LHCN-M2 (cell line): ENCODE measurements at regions not wholly inside any gene's neighbourhood (a gene's known extent, or its start where the extent isn't known, plus 50 kb on each side); places are given as distances from the start of the nearest gene placed in this dataset.
"Not testable (repeated sequence)": the region's sequence is repeated elsewhere in the genome, so short reads cannot be mapped to it uniquely, and the experiment has no call there.

Source experiments
- DNase-seq: peaks from one replicate; pipeline ENCODE4 v3.0.0-alpha.2; 2012; ENCODE audit warnings: low read depth

DNA sequence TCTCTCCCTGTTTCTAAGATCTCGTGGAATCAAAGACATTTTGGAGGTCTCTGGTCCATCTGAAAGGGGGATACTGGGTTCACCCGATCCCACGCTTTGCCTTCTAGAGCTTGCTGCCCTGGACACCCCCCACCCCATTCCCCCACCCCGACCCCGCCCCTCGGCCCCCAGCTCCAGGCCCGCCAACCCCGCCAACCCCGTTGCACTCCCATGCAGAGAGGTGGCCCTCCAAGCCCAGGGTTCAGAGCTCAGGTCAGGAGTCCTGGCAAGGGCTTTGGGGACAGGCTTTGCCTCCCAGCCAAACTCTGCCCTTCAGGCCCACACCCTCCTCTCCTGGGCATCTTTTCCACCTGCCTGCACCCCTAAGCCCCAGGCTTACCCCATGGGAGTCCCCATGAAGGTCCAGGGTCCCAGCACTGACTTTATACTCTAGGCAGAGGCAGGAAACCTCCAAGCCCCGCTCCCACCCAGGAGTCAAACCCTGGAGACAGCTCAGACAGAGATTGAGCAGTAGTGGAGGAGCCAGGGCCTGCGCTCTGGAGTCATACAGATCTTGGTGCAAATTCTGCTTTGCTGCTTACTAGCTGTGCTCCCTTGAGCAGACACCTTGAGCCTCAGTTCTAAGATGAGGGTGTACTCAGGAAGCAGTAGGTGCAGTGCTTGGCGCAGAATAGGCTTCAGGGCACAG lies 155.9 kb downstream of the FOXD2 start:
- no peak for DNase-seq

GRCh38 chr1:47594627-47595026 lies 156.8 kb downstream of the FOXD2 start:
- DNase-seq, result no peak

DNA sequence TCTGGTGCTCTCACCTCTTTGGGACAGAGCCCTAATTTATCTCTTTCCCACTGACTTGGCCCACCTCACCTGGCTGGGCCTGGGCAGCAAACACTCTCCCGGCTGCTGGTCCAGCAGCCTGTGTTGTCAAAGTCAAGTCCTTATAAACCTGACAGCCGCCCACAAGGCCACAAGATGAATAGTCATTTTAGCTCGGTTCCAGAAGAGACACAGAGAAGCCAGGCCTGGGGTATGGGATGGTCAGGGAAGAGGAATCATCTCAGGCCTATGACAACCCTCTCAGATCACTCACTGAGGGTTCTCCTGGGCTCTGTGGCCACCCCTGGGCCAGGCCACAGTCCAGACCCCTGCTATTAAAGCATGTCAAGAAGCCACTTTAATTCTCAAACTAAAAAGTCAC lies 158.5 kb downstream of the FOXD2 start:
- DNase-seq, result no peak

DNA sequence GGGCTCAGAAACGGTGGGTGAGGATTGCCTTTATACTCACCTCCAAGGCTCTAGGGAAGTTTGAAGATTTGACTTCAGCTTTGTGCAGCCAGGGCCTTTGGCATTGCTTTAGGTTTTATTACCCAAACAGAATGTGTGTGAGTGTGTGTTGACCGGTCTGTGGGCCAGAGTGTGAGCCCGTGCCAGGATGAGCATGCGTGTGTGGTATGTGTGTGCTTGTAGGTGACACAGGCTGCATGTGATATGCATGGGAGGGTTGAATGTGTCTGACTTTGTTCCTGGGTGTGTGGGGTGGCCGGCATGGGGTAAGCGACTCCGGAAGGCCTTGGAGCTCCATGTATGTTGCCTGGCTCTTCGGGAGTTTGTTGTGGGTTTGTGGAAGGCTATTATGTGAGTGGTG lies 160.5 kb downstream of the FOXD2 start:
- DNase-seq, result no peak

GRCh38 chr1:47599777-47600176 lies 161.9 kb downstream of the FOXD2 start:
- DNase-seq, result no peak

DNA sequence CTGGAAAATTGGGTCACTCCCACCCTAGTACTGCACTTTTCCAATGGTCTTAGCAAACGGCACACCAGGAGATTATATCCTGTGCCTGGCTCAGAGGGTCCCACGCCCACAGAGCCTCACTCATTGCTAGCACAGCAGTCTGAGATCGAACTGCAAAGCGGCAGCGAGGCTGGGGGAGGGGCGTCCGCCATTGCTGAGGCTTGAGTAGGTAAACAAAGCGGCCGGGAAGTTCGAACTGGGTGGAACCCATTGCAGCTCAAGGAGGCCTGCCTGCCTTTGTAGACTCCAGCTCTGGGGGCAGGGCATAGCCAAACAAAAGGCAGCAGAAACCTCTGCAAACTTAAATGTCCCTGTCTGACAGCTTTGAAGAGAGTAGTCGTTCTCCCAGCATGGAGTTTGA lies 164.6 kb downstream of the FOXD2 start:
- not testable (repeated sequence) for DNase-seq

DNA sequence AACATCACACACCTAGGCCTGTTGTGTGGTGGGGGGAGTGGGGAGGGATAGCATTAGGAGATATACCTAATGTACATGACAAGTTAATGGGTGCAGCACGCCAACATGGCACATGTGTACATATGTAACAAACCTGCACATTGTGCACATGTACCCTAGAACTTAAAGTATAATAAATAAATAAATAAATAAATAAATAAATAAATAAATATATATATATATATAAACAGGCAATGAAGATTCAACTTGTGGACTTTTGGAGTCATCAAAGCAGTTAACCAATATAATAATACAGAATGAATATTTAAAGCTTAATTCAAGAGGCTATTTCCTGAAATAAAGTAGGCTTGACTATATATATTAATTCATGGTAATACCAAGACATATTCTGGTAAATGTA lies 167.0 kb downstream of the FOXD2 start:
- DNase-seq, result not testable (repeated sequence)

DNA sequence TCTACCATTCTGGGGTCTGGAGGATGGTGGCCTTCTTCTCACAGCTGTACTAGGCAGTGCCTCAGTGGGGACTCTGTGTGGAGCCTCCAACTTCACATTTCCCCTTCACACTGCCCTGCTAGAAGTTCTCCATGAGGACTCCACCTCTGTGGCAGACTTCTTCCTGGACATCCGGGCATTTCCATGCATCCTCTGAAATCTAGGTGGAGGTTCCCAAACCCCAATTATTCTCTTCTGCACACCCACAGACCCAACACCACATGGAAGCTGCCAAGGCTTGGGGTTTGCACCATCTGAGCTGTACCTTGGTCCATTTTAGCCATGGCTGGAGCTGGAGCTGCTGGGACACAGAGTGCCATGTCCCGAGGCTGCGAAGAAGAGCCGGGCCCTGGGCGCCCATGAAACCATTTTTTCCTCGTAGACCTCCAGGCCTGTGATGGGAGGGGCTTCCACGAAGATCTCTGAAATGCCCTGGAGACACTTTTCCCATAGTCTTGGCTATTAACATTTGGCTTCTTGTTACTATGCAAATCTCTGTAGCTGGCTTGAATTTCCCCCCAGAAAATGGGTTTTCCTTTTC lies 170.5 kb downstream of the FOXD2 start:
- DNase-seq, result no peak

DNA sequence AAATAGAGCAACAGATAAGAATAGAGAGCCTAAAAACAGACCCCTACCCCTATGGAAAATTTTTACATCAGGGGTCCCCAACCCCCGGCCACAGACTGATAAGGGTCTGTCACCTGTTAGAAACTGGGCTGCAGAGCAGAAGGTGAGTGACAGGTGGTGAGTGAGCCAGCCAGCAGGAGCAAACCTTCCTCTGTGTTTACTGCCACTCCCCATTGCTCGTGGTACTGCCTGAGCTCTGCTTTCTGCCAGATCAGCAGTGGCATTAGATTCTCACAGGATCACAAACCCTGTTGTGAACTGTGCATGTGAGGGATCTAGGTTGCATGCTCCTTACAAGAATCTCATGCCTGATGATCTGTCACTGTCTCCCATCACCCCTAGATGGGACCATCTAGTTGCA lies 174.1 kb downstream of the FOXD2 start:
- no peak for DNase-seq

- DNase-seq, result no peak
Observed at GRCh38 chr1:47612819-47613218, 175.0 kb downstream of the FOXD2 start.

DNA sequence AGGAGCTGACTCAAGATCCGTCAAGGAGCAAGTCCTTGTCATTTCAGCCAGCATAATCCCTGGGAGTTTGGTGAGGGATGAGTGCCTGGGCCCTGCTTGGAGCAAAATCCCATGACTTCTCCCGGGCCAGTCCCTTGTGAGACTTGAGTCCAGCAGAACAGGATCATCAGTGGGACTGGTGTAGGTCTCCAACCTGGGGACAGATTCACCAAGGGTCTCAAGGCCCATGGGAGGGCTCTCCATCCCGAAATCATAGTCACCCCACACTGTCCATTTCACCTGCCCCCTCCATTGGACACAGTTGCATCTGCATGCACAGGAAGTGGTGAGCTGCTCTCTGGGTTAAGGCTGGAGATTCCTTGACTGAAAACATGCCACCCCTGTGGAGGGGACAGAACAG lies 178.2 kb downstream of the FOXD2 start:
- DNase-seq, result no peak

- no peak for DNase-seq
Observed at GRCh38 chr1:47616906-47617305, 179.1 kb downstream of the FOXD2 start.

GRCh38 chr1:47617381-47618221 lies 179.8 kb downstream of the FOXD2 start:
- no peak for DNase-seq

DNA sequence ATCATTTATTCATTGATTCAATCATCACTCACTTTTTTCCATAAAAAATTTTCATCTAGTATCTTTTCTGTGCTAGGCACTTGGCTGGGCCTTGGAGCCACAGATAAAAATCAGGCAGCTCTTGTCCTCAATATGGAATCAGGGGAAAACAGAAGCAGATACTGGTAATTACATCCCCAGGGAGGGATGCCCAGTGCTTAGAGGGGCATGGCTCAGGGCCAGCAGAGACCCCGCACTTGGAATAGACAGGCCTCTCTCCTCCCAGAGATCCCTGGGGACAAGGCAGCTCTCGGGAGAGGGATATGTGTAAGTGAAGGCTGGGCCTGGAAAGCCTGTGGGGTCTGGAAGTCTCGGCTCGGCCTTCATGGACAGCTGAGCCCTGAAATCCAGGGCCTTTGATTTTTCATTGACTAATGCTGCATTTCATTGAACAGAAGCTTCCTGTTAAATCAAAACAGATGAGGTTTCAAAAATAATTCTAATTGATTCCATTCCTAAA lies 180.4 kb downstream of the FOXD2 start:
- DNase-seq, result no peak

DNA sequence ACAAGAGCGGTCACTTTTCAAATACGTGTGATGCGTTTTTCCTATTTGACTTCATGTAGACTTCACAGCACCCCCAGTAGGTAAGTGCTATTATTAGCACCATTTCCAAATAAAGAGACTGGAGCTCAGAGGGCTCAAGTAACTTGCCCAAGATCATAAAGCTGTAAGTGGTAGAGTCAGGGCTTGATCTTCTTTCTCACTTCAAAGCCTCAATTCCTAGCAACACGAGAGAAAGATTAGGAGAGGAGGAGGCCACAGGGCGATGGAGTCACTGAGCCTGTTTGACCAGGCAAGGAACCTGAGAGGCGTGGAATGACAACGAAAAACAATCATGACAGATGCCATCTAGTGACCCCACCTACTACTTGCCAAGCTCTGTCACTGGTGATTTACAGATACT lies 181.0 kb downstream of the FOXD2 start:
- DNase-seq, result no peak

GRCh38 chr1:47621483-47621882 lies 183.6 kb downstream of the FOXD2 start:
- no peak for DNase-seq

DNA sequence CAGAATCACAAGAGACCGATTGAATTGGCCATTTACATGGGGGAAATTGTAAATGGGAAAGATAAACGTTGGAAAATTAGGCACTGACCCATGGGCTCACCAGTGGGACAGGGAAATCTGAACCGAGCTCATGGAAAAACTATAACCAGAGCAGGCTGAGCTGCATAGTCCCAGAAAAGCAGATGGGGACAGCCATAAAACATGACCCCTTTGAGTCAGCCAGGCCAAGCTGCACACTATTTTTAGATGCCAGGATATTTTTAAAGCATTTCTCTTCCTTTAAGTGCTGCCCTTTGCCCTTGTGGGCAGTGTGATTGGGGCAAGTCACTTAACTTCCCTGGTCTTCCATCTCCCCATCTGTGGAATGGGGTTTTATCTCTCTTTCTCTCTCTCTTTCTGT lies 184.1 kb downstream of the FOXD2 start:
- no peak for DNase-seq

GRCh38 chr1:47622776-47623556 lies 185.1 kb downstream of the FOXD2 start:
- no peak for DNase-seq

DNA sequence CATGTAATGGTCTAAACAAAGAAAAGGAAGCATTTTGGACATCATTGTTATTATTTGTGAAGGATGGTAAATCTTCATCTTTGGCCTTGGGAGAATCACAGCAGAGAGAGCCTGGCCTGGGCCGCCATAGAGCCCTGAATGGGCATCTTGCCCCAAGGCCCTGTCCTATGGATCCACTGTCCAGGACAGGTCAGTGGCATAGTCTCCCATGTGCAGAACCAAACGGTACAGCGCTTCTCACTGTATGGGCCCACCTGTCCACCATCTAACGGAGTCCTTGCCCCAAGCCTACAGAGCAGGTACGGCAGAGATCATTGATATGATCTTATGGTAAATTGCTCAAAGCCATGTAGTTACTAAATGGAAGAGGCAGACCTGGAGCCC lies 185.7 kb downstream of the FOXD2 start:
- DNase-seq, result no peak

- DNase-seq, result no peak
Observed at GRCh38 chr1:47624531-47624930, 186.7 kb downstream of the FOXD2 start.

GRCh38 chr1:47627016-47627415 lies 189.2 kb downstream of the FOXD2 start:
- DNase-seq, result no peak
